Caco-2 (cell line): ENCODE measurements at regions not wholly inside any gene's neighbourhood (a gene's known extent, or its start where the extent isn't known, plus 50 kb on each side); places are given as distances from the start of the nearest gene placed in this dataset.

Source experiments
- BruUV-seq: library from RNA; stranded (reverse); fragments of 400-500 nt; replicated peaks from 2 replicates; lab custom pipeline; 2021; lab: Mats Ljungman, UMichigan
- CTCF ChIA-PET: fragments of 300-600 bp; sonication (Branson Sonifier 250); formaldehyde crosslinking; loops from one replicate; lab custom pipeline; 2022; ENCODE audit warnings: antibody characterized with exemption; lab: Charles Lee
- POLR2A ChIA-PET: fragments of 300-600 bp; sonication (Branson Sonifier 250); formaldehyde crosslinking; loops from one replicate; lab custom pipeline; 2022; ENCODE audit warnings: antibody characterized with exemption; lab: Charles Lee
- DNase-seq, 2 experiments: peaks; one replicate each; pipeline versions ENCODE4 v3.0.0 to v3.0.0-alpha.2; 2020 to 2022
- H3K27me3 ChIP-seq: replicated peaks from 2 replicates; pipeline ENCODE4 v1.6.0; 2011; ENCODE audit warnings: low read length; ENCODE audit not compliant: control insufficient read depth, insufficient read depth
- H3K36me3 ChIP-seq: 2 replicates; pipeline ENCODE4 v1.5.1; 2011; ENCODE audit warnings: low read length; ENCODE audit not compliant: control insufficient read depth, insufficient read depth
- H3K4me1 ChIP-seq: fragments of 250-450 bp; sonication (Bioruptor Pico); 2 replicates; pipeline ENCODE4 v1.5.1; 2020; ENCODE audit warnings: mild to moderate bottlenecking
- H3K4me3 ChIP-seq: 2 replicates; pipeline ENCODE4 v1.5.1; 2011; ENCODE audit warnings: low read depth, mild to moderate bottlenecking, control low read depth, low read length
- H3K9me3 ChIP-seq: fragments of 250-450 bp; sonication (Bioruptor Pico); 2 replicates; pipeline ENCODE4 v1.5.1; 2020; ENCODE audit warnings: mild to moderate bottlenecking, moderate library complexity
- H3K27ac Mint-ChIP-seq: one replicate; pipeline ENCODE4 v1.8.0; 2022; ENCODE audit warnings: mixed read lengths; ENCODE audit not compliant: unreplicated experiment
- H3K27me3 Mint-ChIP-seq: one replicate; pipeline ENCODE4 v1.8.0; 2022; ENCODE audit warnings: mixed read lengths; ENCODE audit not compliant: insufficient read depth, unreplicated experiment
- H3K36me3 Mint-ChIP-seq: one replicate; pipeline ENCODE4 v1.8.0; 2022; ENCODE audit warnings: mild to moderate bottlenecking, mixed read lengths; ENCODE audit not compliant: insufficient read depth, unreplicated experiment
- H3K4me1 Mint-ChIP-seq: one replicate; pipeline ENCODE4 v1.8.0; 2022; ENCODE audit warnings: low read depth, mixed read lengths; ENCODE audit not compliant: unreplicated experiment
- H3K4me3 Mint-ChIP-seq: one replicate; pipeline ENCODE4 v1.8.0; 2022; ENCODE audit warnings: mild to moderate bottlenecking, moderate library complexity, mixed read lengths; ENCODE audit not compliant: unreplicated experiment
- H3K9me3 Mint-ChIP-seq: one replicate; pipeline ENCODE4 v1.8.0; 2022; ENCODE audit warnings: mixed read lengths; ENCODE audit not compliant: unreplicated experiment
- intact Hi-C: fragments of 100-400 bp; cut with micrococcal nuclease; formaldehyde crosslinking; loops from one replicate; pipeline ENCODE4 v1.10.0; 2022; ENCODE audit not compliant: unreplicated experiment
- TF ChIP-seq, protein P1 (sequence below), 2 experiments: fragments of 200-600 bp in 1 of 2; IDR thresholded peaks; 1 replicate in 1 of 2; 2 replicates in 1 of 2; pipeline versions ENCODE4 v1.5.1 to v1.8.0; 2011 to 2022; ENCODE audit warnings: antibody characterized with exemption in 1 of 2, control low read depth in 1 of 2, inconsistent platforms in 1 of 2, low read depth in 1 of 2, low read length in 1 of 2, mild to moderate bottlenecking in 1 of 2, moderate library complexity in 1 of 2; ENCODE audit not compliant: insufficient read depth in 1 of 2, severe bottlenecking in 1 of 2, unreplicated experiment in 1 of 2

DNA sequence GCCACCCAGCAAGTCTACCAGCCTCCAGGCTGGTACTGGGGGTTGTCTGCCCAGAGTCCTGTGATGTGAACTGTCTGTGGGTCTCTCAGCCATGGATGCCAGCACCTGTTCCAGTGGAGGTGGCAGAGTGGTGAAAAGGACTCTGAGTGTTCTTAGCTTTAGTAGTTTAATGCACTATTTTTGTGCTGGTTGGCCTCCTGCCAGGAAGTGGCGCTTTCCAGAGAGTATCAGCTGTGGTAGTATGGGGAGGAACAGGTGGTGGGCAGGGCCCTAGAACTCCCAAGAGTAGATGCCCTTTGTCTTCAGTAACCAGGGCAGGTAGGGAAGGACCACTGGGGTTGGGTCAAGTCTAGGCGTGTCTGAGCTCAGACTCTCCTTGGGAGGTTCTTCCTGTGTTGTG lies 356.7 kb downstream of the STK39 start:
- TF ChIP-seq, protein P1, sequence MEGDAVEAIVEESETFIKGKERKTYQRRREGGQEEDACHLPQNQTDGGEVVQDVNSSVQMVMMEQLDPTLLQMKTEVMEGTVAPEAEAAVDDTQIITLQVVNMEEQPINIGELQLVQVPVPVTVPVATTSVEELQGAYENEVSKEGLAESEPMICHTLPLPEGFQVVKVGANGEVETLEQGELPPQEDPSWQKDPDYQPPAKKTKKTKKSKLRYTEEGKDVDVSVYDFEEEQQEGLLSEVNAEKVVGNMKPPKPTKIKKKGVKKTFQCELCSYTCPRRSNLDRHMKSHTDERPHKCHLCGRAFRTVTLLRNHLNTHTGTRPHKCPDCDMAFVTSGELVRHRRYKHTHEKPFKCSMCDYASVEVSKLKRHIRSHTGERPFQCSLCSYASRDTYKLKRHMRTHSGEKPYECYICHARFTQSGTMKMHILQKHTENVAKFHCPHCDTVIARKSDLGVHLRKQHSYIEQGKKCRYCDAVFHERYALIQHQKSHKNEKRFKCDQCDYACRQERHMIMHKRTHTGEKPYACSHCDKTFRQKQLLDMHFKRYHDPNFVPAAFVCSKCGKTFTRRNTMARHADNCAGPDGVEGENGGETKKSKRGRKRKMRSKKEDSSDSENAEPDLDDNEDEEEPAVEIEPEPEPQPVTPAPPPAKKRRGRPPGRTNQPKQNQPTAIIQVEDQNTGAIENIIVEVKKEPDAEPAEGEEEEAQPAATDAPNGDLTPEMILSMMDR (IDR thresholded peaks at IDR 0.05; ENCODE audit: insufficient read depth in 1 of 2, low read depth in 1 of 2, low read length in 1 of 2, severe bottlenecking in 1 of 2, unreplicated experiment in 1 of 2) = no peak
- no peak overlapping the region for H3K27ac Mint-ChIP-seq
- DNase-seq = no peak
- CTCF ChIA-PET = no interaction called here
- no peak overlapping the region for H3K4me3 ChIP-seq
- no peaks in the 10 kb centered on the region for H3K4me1 Mint-ChIP-seq
- H3K36me3 Mint-ChIP-seq = no peaks in the 10 kb centered on the region
- no peak overlapping the region for H3K4me3 Mint-ChIP-seq
- H3K4me1 ChIP-seq = no peaks in the 10 kb centered on the region
- H3K36me3 ChIP-seq = no peaks in the 10 kb centered on the region
- BruUV-seq = no TSS peak
- H3K27me3 ChIP-seq = no peaks in the 10 kb centered on the region
- peaks cover 3% of the 10 kb centered on the region; the same call in 1 of the 2 replicates for H3K9me3 ChIP-seq
- intact Hi-C loops = no loop called here
- POLR2A ChIA-PET = no interaction called here
- H3K27me3 Mint-ChIP-seq = peaks cover 8% of the 10 kb centered on the region
- H3K9me3 Mint-ChIP-seq = peaks cover 16% of the 10 kb centered on the region

DNA sequence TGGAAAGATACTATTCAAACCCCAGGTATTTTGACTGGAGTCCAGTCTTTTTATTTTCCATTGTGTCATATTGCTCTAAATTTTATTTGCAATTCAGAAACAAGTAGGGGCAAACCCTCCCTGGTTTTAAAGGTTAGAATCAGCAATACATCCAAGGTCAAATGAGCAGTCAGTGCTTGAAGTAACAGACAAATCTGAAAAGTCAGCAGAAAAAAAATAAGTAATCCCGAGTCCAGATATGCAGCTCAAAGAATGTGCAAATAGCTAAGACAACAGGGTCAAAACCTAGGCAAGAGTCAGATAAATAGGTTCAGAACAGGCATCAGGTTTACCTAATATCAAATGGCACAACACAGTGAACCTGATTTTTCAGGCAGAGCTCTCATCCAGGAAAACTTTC lies 367.0 kb downstream of the STK39 start:
- no peak for DNase-seq
- Histone ChIP-seq H3K9me3 (no peaks in the 10 kb centered on the region), H3K4me3 (no peak overlapping the region), H3K4me1 (no peaks in the 10 kb centered on the region), H3K36me3 (no peaks in the 10 kb centered on the region), H3K27me3 (no peaks in the 10 kb centered on the region)
- ChIA-PET CTCF (no interaction called here), POLR2A (no interaction called here)
- intact Hi-C loops = no loop called here
- Mint-ChIP-seq H3K4me3 (no peak overlapping the region), H3K27ac (no peak overlapping the region), H3K4me1 (no peaks in the 10 kb centered on the region), H3K27me3 (peaks cover 10% of the 10 kb centered on the region), H3K36me3 (no peaks in the 10 kb centered on the region), H3K9me3 (no peaks in the 10 kb centered on the region)
- TF ChIP-seq, protein P1 (IDR thresholded peaks at IDR 0.05; ENCODE audit: insufficient read depth in 1 of 2, low read depth in 1 of 2, low read length in 1 of 2, severe bottlenecking in 1 of 2, unreplicated experiment in 1 of 2) = no peak
- BruUV-seq = no TSS peak

DNA sequence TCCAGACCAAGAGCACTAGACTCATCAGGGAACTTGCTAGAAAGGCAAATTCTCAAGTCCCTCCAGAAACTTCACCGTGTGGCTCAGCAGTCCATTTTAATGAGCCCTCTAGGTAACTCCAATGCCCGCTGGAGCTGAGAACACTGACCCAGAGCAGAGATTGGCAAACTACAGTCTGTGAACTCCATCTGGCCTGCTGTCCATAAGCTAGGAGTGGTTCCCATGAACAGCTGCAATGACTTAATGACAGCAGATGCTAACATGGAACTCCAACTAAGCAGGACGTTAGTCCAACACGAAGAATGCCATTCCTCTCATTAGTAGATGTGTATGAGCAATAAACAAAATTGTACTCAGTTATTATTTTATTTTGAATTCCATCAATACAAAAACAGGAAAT lies 371.9 kb downstream of the STK39 start:
- no peaks in the 10 kb centered on the region for H3K27me3 Mint-ChIP-seq
- Histone ChIP-seq H3K9me3 (no peaks in the 10 kb centered on the region), H3K27me3 (no peaks in the 10 kb centered on the region), H3K36me3 (no peaks in the 10 kb centered on the region), H3K4me3 (no peak overlapping the region), H3K4me1 (no peaks in the 10 kb centered on the region)
- H3K4me1 Mint-ChIP-seq = no peaks in the 10 kb centered on the region
- DNase-seq = no peak
- no peaks in the 10 kb centered on the region for H3K36me3 Mint-ChIP-seq
- POLR2A ChIA-PET = no interaction called here
- BruUV-seq = no TSS peak
- H3K9me3 Mint-ChIP-seq = no peaks in the 10 kb centered on the region
- intact Hi-C loops = no loop called here
- no peak overlapping the region for H3K4me3 Mint-ChIP-seq
- TF ChIP-seq, protein P1 (IDR thresholded peaks at IDR 0.05; ENCODE audit: insufficient read depth in 1 of 2, low read depth in 1 of 2, low read length in 1 of 2, severe bottlenecking in 1 of 2, unreplicated experiment in 1 of 2) = no peak
- CTCF ChIA-PET = no interaction called here
- H3K27ac Mint-ChIP-seq = no peak overlapping the region
